ENCODE measurements at regions not wholly inside any gene's neighbourhood (a gene's known extent, or its start where the extent isn't known, plus 50 kb on each side); places are given as distances from the start of the nearest gene placed in this dataset.
"Not testable (repeated sequence)": the region's sequence is repeated elsewhere in the genome, so short reads cannot be mapped to it uniquely, and the experiment has no call there.

GRCh38 chr13:111491659-111492058 is 171.2 kb downstream of the TEX29 start:
- DNase-seq (ENCODE audit: low read depth in 1 of 2, low spot score in 2 of 2), result peak in 1 of 2 experiments; percentile 40
- no peaks in the 10 kb centered on the region for H3K4me1 ChIP-seq (replicated peaks)
- H3K27me3 ChIP-seq (replicated peaks), result peaks cover 67% of the 10 kb centered on the region
- H3K4me3 ChIP-seq, result no peak overlapping the region
- no peaks in the 10 kb centered on the region for H3K36me3 ChIP-seq
- H3K9me3 ChIP-seq (replicated peaks), result peaks cover 11% of the 10 kb centered on the region
- no peak overlapping the region for H3K27ac ChIP-seq

GRCh38 chr13:111492341-111492950 is 172.0 kb downstream of the TEX29 start:
- no peak for DNase-seq (ENCODE audit: low read depth in 1 of 2, low spot score in 2 of 2)
- peaks cover 5% of the 10 kb centered on the region for H3K9me3 ChIP-seq (replicated peaks)
- no peak overlapping the region for H3K4me3 ChIP-seq
- H3K4me1 ChIP-seq (replicated peaks), result no peaks in the 10 kb centered on the region
- no peak overlapping the region for H3K27ac ChIP-seq
- peaks cover 59% of the 10 kb centered on the region for H3K27me3 ChIP-seq (replicated peaks)
- no peaks in the 10 kb centered on the region for H3K36me3 ChIP-seq

- H3K27ac ChIP-seq, result no peak overlapping the region
- H3K4me3 ChIP-seq, result no peak overlapping the region
- H3K27me3 ChIP-seq (replicated peaks), result peaks cover 54% of the 10 kb centered on the region
- H3K36me3 ChIP-seq, result no peaks in the 10 kb centered on the region
- no peaks in the 10 kb centered on the region for H3K4me1 ChIP-seq (replicated peaks)
- no peak for DNase-seq (ENCODE audit: low read depth in 1 of 2, low spot score in 2 of 2)
- peaks cover 2% of the 10 kb centered on the region for H3K9me3 ChIP-seq (replicated peaks)
These were observed 172.5 kb downstream of the TEX29 start for GRCh38 chr13:111492958-111493357.

- Histone ChIP-seq H3K36me3 (no peaks in the 10 kb centered on the region), H3K4me3 (no peak overlapping the region), H3K27ac (no peak overlapping the region), H3K4me1 (replicated peaks) (no peaks in the 10 kb centered on the region), H3K9me3 (replicated peaks) (no peaks in the 10 kb centered on the region; the same call in none of the 2 replicates), H3K27me3 (replicated peaks) (peaks cover 49% of the 10 kb centered on the region)
- peak in 1 of 2 experiments; percentile 43 for DNase-seq (ENCODE audit: low read depth in 1 of 2, low spot score in 2 of 2)
These were observed 173.0 kb downstream of the TEX29 start for GRCh38 chr13:111493468-111493867.

GRCh38 chr13:111494641-111495040 is 174.2 kb downstream of the TEX29 start:
- H3K27ac ChIP-seq, result no peak overlapping the region
- peaks cover 37% of the 10 kb centered on the region for H3K27me3 ChIP-seq (replicated peaks)
- H3K36me3 ChIP-seq, result no peaks in the 10 kb centered on the region
- H3K4me3 ChIP-seq, result no peak overlapping the region
- no peak for DNase-seq (ENCODE audit: low read depth in 1 of 2, low spot score in 2 of 2)
- no peaks in the 10 kb centered on the region for H3K4me1 ChIP-seq (replicated peaks)
- H3K9me3 ChIP-seq (replicated peaks), result no peaks in the 10 kb centered on the region; the same call in 1 of the 2 replicates

- not testable (repeated sequence) for H3K9me3 ChIP-seq (replicated peaks); H3K4me3 ChIP-seq; H3K27ac ChIP-seq; H3K36me3 ChIP-seq; H3K4me1 ChIP-seq (replicated peaks); DNase-seq (ENCODE audit: low read depth in 1 of 2, low spot score in 2 of 2)
- H3K27me3 ChIP-seq (replicated peaks), result peaks cover 44% of the 10 kb centered on the region
These were observed 181.4 kb downstream of the TEX29 start for GRCh38 chr13:111501596-111502535.

- Histone ChIP-seq H3K36me3 (no peaks in the 10 kb centered on the region), H3K27me3 (replicated peaks) (peaks cover 51% of the 10 kb centered on the region), H3K4me1 (replicated peaks) (no peaks in the 10 kb centered on the region), H3K27ac (no peak overlapping the region), H3K4me3 (no peak overlapping the region), H3K9me3 (replicated peaks) (no peaks in the 10 kb centered on the region)
- no peak for DNase-seq (ENCODE audit: low read depth in 1 of 2, low spot score in 2 of 2)
These were observed 182.5 kb downstream of the TEX29 start for GRCh38 chr13:111502957-111503356.

GRCh38 chr13:111503376-111503775 is 182.9 kb downstream of the TEX29 start:
- H3K4me3 ChIP-seq, result no peak overlapping the region
- no peak overlapping the region for H3K27ac ChIP-seq
- no peak for DNase-seq (ENCODE audit: low read depth in 1 of 2, low spot score in 2 of 2)

GRCh38 chr13:111503905-111504695 is 183.7 kb downstream of the TEX29 start:
- Histone ChIP-seq H3K9me3 (replicated peaks) (no peaks in the 10 kb centered on the region), H3K4me1 (replicated peaks) (no peaks in the 10 kb centered on the region), H3K27me3 (replicated peaks) (peaks cover 62% of the 10 kb centered on the region), H3K27ac (no peak overlapping the region), H3K36me3 (no peaks in the 10 kb centered on the region), H3K4me3 (no peak overlapping the region)
- DNase-seq (ENCODE audit: low read depth in 1 of 2, low spot score in 2 of 2), result no peak

More at GRCh38 chr13:111503376-111503775, 182.9 kb downstream of the TEX29 start:
- Histone ChIP-seq H3K4me1 (replicated peaks) (no peaks in the 10 kb centered on the region), H3K36me3 (no peaks in the 10 kb centered on the region), H3K9me3 (replicated peaks) (no peaks in the 10 kb centered on the region), H3K27me3 (replicated peaks) (peaks cover 55% of the 10 kb centered on the region)

GRCh38 chr13:111505175-111505777 is 184.8 kb downstream of the TEX29 start:
- no peaks in the 10 kb centered on the region for H3K36me3 ChIP-seq
- DNase-seq (ENCODE audit: low read depth in 1 of 2, low spot score in 2 of 2), result peak in 1 of 2 experiments; percentile 41
- H3K4me3 ChIP-seq, result no peak overlapping the region
- H3K4me1 ChIP-seq (replicated peaks), result no peaks in the 10 kb centered on the region
- peaks cover 74% of the 10 kb centered on the region for H3K27me3 ChIP-seq (replicated peaks)
- no peaks in the 10 kb centered on the region for H3K9me3 ChIP-seq (replicated peaks)
- H3K27ac ChIP-seq, result no peak overlapping the region

- Histone ChIP-seq H3K27ac (no peak overlapping the region), H3K27me3 (replicated peaks) (peaks cover 79% of the 10 kb centered on the region), H3K4me1 (replicated peaks) (no peaks in the 10 kb centered on the region), H3K36me3 (no peaks in the 10 kb centered on the region), H3K9me3 (replicated peaks) (no peaks in the 10 kb centered on the region), H3K4me3 (no peak overlapping the region)
- DNase-seq (ENCODE audit: low read depth in 1 of 2, low spot score in 2 of 2), result peak in 1 of 2 experiments; percentile 43
These were observed 185.7 kb downstream of the TEX29 start for GRCh38 chr13:111506125-111506524.

- peaks cover 84% of the 10 kb centered on the region for H3K27me3 ChIP-seq (replicated peaks)
- no peaks in the 10 kb centered on the region for H3K9me3 ChIP-seq (replicated peaks)
- no peak overlapping the region for H3K4me3 ChIP-seq
- no peaks in the 10 kb centered on the region for H3K36me3 ChIP-seq
- peak in 1 of 2 experiments; percentile 42 for DNase-seq (ENCODE audit: low read depth in 1 of 2, low spot score in 2 of 2)
- no peak overlapping the region for H3K27ac ChIP-seq
- H3K4me1 ChIP-seq (replicated peaks), result no peaks in the 10 kb centered on the region
These were observed 186.2 kb downstream of the TEX29 start for GRCh38 chr13:111506621-111507020.

- Histone ChIP-seq H3K9me3 (replicated peaks) (no peaks in the 10 kb centered on the region), H3K36me3 (no peaks in the 10 kb centered on the region), H3K4me3 (no peak overlapping the region), H3K4me1 (replicated peaks) (no peaks in the 10 kb centered on the region), H3K27me3 (replicated peaks) (peaks cover 93% of the 10 kb centered on the region), H3K27ac (no peak overlapping the region)
- DNase-seq (ENCODE audit: low read depth in 1 of 2, low spot score in 2 of 2), result peak in 1 of 2 experiments; percentile 46
These were observed 187.9 kb downstream of the TEX29 start for GRCh38 chr13:111508164-111508870.
